H1 (cell line): ENCODE measurements at regions not wholly inside any gene's neighbourhood (a gene's known extent, or its start where the extent isn't known, plus 50 kb on each side); places are given as distances from the start of the nearest gene placed in this dataset.

Experiments
- CTCF ChIA-PET: fragments of 300-600 bp; sonication (Branson Sonifier 250); formaldehyde crosslinking; loops from one replicate; lab custom pipeline; 2021; ENCODE audit not compliant: partially characterized antibody; lab: Charles Lee
- POLR2A ChIA-PET: fragments of 300-600 bp; sonication (Branson Sonifier 250); formaldehyde crosslinking; loops from one replicate; lab custom pipeline; 2021; ENCODE audit warnings: inconsistent platforms; ENCODE audit not compliant: partially characterized antibody; lab: Charles Lee
- DNase-seq, 2 experiments: peaks; one replicate each; pipeline versions ENCODE4 v3.0.0 to v3.0.0-alpha.2; 2010 to 2022; ENCODE audit warnings: low spot score in 2 of 2, low read depth in 1 of 2, mixed read lengths in 1 of 2
- FAIRE-seq: peaks from 2 replicates; lab custom pipeline; 2011; peaks lifted over from hg19 to GRCh38; lab: Jason Lieb, UNC
- H2AFZ ChIP-seq: 2 replicates; pipeline ENCODE4 v1.8.1; 2012; ENCODE audit warnings: low read length, inconsistent platforms
- H2AK5ac ChIP-seq: 2 replicates; pipeline ENCODE4 v1.6.1; 2013; ENCODE audit warnings: low read depth, low read length
- H2BK120ac ChIP-seq: replicated peaks from 2 replicates; pipeline ENCODE3; 2013; ENCODE audit warnings: low read depth, low read length, inconsistent platforms
- H2BK12ac ChIP-seq: 2 replicates; pipeline ENCODE4 v1.6.1; 2013; ENCODE audit warnings: low read depth, low read length
- H2BK15ac ChIP-seq: 2 replicates; pipeline ENCODE4 v1.6.1; 2013; ENCODE audit warnings: low read length
- H2BK20ac ChIP-seq: 2 replicates; pipeline ENCODE4 v1.6.1; 2013; ENCODE audit warnings: low read length
- H2BK5ac ChIP-seq: 2 replicates; pipeline ENCODE4 v1.6.1; 2013; ENCODE audit warnings: low read depth, low read length
- H3K14ac ChIP-seq: 2 replicates; pipeline ENCODE4 v1.6.1; 2013; ENCODE audit warnings: inconsistent platforms; ENCODE audit not compliant: insufficient read length
- H3K18ac ChIP-seq: 2 replicates; pipeline ENCODE4 v1.6.1; 2013; ENCODE audit warnings: low read length; ENCODE audit errors: extremely low read depth
- H3K23ac ChIP-seq: 2 replicates; pipeline ENCODE4 v1.6.1; 2013; ENCODE audit warnings: inconsistent platforms; ENCODE audit not compliant: insufficient read length
- H3K23me2 ChIP-seq: 2 replicates; pipeline ENCODE4 v1.6.1; 2013; ENCODE audit warnings: low read depth, low read length
- H3K27ac ChIP-seq: 2 replicates; pipeline ENCODE4 v1.6.1; 2011; ENCODE audit warnings: low read depth, low read length, inconsistent platforms
- H3K27me3 ChIP-seq, 4 experiments: replicated peaks in 1 of 4; 1 replicate in 1 of 4; 2 replicates in 3 of 4; pipeline versions ENCODE4 v1.6.1 to v1.8.1; 2011 to 2013; ENCODE audit warnings: low read length in 3 of 4, mild to moderate bottlenecking in 3 of 4, inconsistent platforms in 2 of 4, mixed read lengths in 2 of 4, moderate library complexity in 1 of 4; ENCODE audit not compliant: control insufficient read depth in 3 of 4, insufficient read depth in 3 of 4; ENCODE audit errors: extremely low read depth in 1 of 4
- H3K36me3 ChIP-seq, 4 experiments: 2 replicates each; pipeline versions ENCODE4 v1.6.1 to v1.8.1; 2011 to 2013; ENCODE audit warnings: mild to moderate bottlenecking in 4 of 4, low read length in 3 of 4, moderate library complexity in 2 of 4, control low read depth in 1 of 4, inconsistent platforms in 1 of 4; ENCODE audit not compliant: insufficient read depth in 4 of 4, control insufficient read depth in 2 of 4
- H3K4ac ChIP-seq: replicated peaks from 2 replicates; pipeline ENCODE3; 2013; ENCODE audit warnings: low read length, low read depth, mixed read lengths, inconsistent platforms; ENCODE audit not compliant: insufficient read length
- H3K4me1 ChIP-seq, 4 experiments: replicated peaks in 1 of 4; 1 replicate in 1 of 4; 2 replicates in 3 of 4; pipeline versions ENCODE4 v1.6.1 to v1.8.1; 2011 to 2013; ENCODE audit warnings: low read length in 3 of 4, inconsistent platforms in 2 of 4, mixed read lengths in 1 of 4; ENCODE audit not compliant: insufficient read depth in 4 of 4, control insufficient read depth in 3 of 4
- H3K4me2 ChIP-seq, 2 experiments: 2 replicates each; pipeline versions ENCODE4 v1.6.1 to v1.8.1; 2011 to 2013; ENCODE audit warnings: low read depth in 2 of 2, low read length in 2 of 2, control low read depth in 1 of 2, inconsistent platforms in 1 of 2, mild to moderate bottlenecking in 1 of 2; ENCODE audit not compliant: insufficient read depth in 1 of 2
- H3K4me3 ChIP-seq, 4 experiments: fragments of 200-600, 300-600 bp in 1 of 4; sonication (generic), shearing (Covaris generic), sonication (Bioruptor Twin) in 1 of 4; 2 replicates each; pipeline versions ENCODE4 v1.5.1 to v1.8.1; 2011 to 2016; ENCODE audit warnings: low read length in 4 of 4, low read depth in 3 of 4, control low read depth in 2 of 4, inconsistent platforms in 2 of 4, mild to moderate bottlenecking in 2 of 4, mixed read lengths in 1 of 4, moderate library complexity in 1 of 4; ENCODE audit not compliant: insufficient read depth in 2 of 4; ENCODE audit errors: extremely low read depth in 1 of 4
- H3K56ac ChIP-seq: replicated peaks from 2 replicates; pipeline ENCODE3; 2013; ENCODE audit warnings: low read depth, mild to moderate bottlenecking, mixed read lengths, low read length, inconsistent platforms; ENCODE audit not compliant: insufficient read length
- H3K79me1 ChIP-seq: 2 replicates; pipeline ENCODE4 v1.6.1; 2013; ENCODE audit warnings: low read depth, low read length, control low read depth
- H3K79me2 ChIP-seq, 2 experiments: 2 replicates each; pipeline versions ENCODE4 v1.6.1 to v1.8.1; 2012 to 2013; ENCODE audit warnings: low read length in 2 of 2, mild to moderate bottlenecking in 2 of 2, inconsistent platforms in 1 of 2; ENCODE audit not compliant: insufficient read depth in 2 of 2, control insufficient read depth in 1 of 2
- H3K9ac ChIP-seq, 4 experiments: replicated peaks in 1 of 4; 1 replicate in 1 of 4; 2 replicates in 3 of 4; pipeline versions ENCODE4 v1.6.1 to v1.8.1; 2011 to 2013; ENCODE audit warnings: low read depth in 3 of 4, low read length in 3 of 4, control low read depth in 2 of 4, mild to moderate bottlenecking in 2 of 4, moderate library complexity in 2 of 4, inconsistent platforms in 1 of 4; ENCODE audit errors: extremely low read depth in 1 of 4
- H3K9me3 ChIP-seq, 2 experiments: 2 replicates each; pipeline versions ENCODE4 v1.6.1 to v1.8.1; 2012 to 2013; ENCODE audit warnings: mild to moderate bottlenecking in 2 of 2, moderate library complexity in 2 of 2, control low read depth in 1 of 2, inconsistent platforms in 1 of 2, low read depth in 1 of 2, low read length in 1 of 2, mixed read lengths in 1 of 2; ENCODE audit not compliant: insufficient read depth in 2 of 2
- H4K20me1 ChIP-seq, 2 experiments: replicated peaks in 1 of 2; 2 replicates each; pipeline versions ENCODE3 to v1.8.1; 2011 to 2013; ENCODE audit warnings: inconsistent platforms in 2 of 2, low read length in 2 of 2, mild to moderate bottlenecking in 1 of 2; ENCODE audit not compliant: insufficient read depth in 2 of 2, control insufficient read depth in 1 of 2
- H4K5ac ChIP-seq: 2 replicates; pipeline ENCODE4 v1.6.1; 2013; ENCODE audit warnings: low read length, low read depth, mixed read lengths, inconsistent platforms; ENCODE audit not compliant: insufficient read length
- H4K8ac ChIP-seq: 2 replicates; pipeline ENCODE4 v1.8.0; 2013; ENCODE audit warnings: mild to moderate bottlenecking, moderate library complexity, low read length, inconsistent platforms; ENCODE audit not compliant: insufficient read depth; ENCODE audit errors: extremely low read depth
- H4K91ac ChIP-seq: replicated peaks from 2 replicates; pipeline ENCODE3; 2013; ENCODE audit warnings: low read length, mixed read lengths, inconsistent platforms; ENCODE audit not compliant: insufficient read length
- BRCA1 ChIP-seq: IDR thresholded peaks from 2 replicates; pipeline ENCODE4 v1.6.1; 2012; ENCODE audit warnings: low read depth, low read length, improper control_type of control experiment
- FOSL1 ChIP-seq: IDR thresholded peaks from 2 replicates; pipeline ENCODE4 v1.6.1; 2011; ENCODE audit warnings: mild to moderate bottlenecking, low read depth, low read length, moderate library complexity; ENCODE audit not compliant: insufficient read depth
- HDAC2 ChIP-seq, 2 experiments: fragments of 300-600 bp in 1 of 2; sonication (generic) in 1 of 2; IDR thresholded peaks; 2 replicates each; pipeline ENCODE4 v1.6.1; 2011 to 2012; ENCODE audit warnings: low read depth in 2 of 2, low read length in 2 of 2, mild to moderate bottlenecking in 2 of 2, moderate library complexity in 2 of 2, borderline replicate concordance in 1 of 2, inconsistent platforms in 1 of 2
- HDAC6 ChIP-seq: IDR thresholded peaks from one replicate; pipeline ENCODE4 v1.7.1; 2012; ENCODE audit warnings: low read depth, mild to moderate bottlenecking, inconsistent platforms, low read length, moderate library complexity
- JUND ChIP-seq: IDR thresholded peaks from 2 replicates; pipeline ENCODE4 v1.6.1; 2011; ENCODE audit warnings: mild to moderate bottlenecking, improper control_type of control experiment, low read length
- KDM1A ChIP-seq: fragments of 200-600, 300-600 bp; sonication (generic); IDR thresholded peaks from 2 replicates; pipeline ENCODE4 v1.7.1; 2016; ENCODE audit warnings: mild to moderate bottlenecking, low read length, borderline replicate concordance
- KDM5A ChIP-seq: fragments of 200-600 bp; IDR thresholded peaks from 2 replicates; pipeline ENCODE4 v1.7.1; 2012; ENCODE audit warnings: mild to moderate bottlenecking, low read length, inconsistent platforms, mixed read lengths
- NANOG ChIP-seq: IDR thresholded peaks from 2 replicates; pipeline ENCODE4 v1.6.1; 2011; ENCODE audit warnings: low read length, low read depth, mild to moderate bottlenecking, inconsistent platforms; ENCODE audit not compliant: insufficient read depth, poor library complexity, severe bottlenecking
- RAD21 ChIP-seq, 2 experiments: IDR thresholded peaks in 1 of 2; conservative IDR thresholded peaks in 1 of 2; 2 replicates each; pipeline ENCODE4 v1.6.1; 2011; ENCODE audit warnings: low read depth in 2 of 2, low read length in 2 of 2, improper control_type of control experiment in 1 of 2, inconsistent platforms in 1 of 2, mild to moderate bottlenecking in 1 of 2, moderate library complexity in 1 of 2
- TCF12 ChIP-seq: IDR thresholded peaks from 2 replicates; pipeline ENCODE4 v1.6.1; 2011; ENCODE audit warnings: low read depth, mild to moderate bottlenecking, low read length
- WGBS, 2 experiments: shearing (Covaris generic) in 1 of 2; methylation state at CpG; one replicate each; pipeline versions ENCODE4 v1.1.6 to v1.1.7; 2013 to 2015; ENCODE audit warnings: low lambda C conversion rate in 2 of 2, mixed read lengths in 2 of 2, inconsistent platforms in 1 of 2, low coverage in 1 of 2, missing lambda C conversion rate in 1 of 2; ENCODE audit not compliant: insufficient replicate concordance in 2 of 2, insufficient coverage in 1 of 2, insufficient read length in 1 of 2; ENCODE audit errors: extremely low coverage in 1 of 2, missing lambda C conversion rate in 1 of 2; 5-methylcytosine and 5-hydroxymethylcytosine counted together
- TF ChIP-seq, protein P1 (sequence below): IDR thresholded peaks from 2 replicates; pipeline ENCODE4 v1.6.1; 2011; ENCODE audit warnings: low read depth, mild to moderate bottlenecking, low read length; ENCODE audit not compliant: insufficient read depth
- TF ChIP-seq, protein P2 (sequence below): IDR thresholded peaks from 2 replicates; pipeline ENCODE4 v1.6.1; 2011; ENCODE audit warnings: low read length, improper control_type of control experiment

DNA sequence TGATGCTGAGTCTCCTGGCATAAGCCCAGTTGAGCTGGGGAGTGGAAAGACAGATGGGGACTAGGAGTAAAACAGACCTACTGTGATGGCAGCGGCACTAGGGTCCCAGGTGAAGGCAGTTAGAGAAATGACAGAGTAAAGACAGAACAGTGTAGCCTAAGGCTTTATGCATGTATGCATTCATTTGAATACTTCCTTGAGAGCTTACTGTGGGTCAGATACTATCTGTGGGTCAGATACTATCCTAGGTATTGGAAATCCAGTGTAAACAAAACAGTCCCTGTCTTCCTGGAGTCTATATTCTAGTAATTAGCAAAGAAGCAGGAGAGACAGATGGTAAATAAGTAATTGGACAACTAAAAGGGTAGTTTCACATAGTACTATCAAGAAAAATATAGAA is 73.7 kb upstream of the LRCH1 start:
- FAIRE-seq (no peak), DNase-seq (no peak)
- no peak overlapping the region for H2BK5ac ChIP-seq
- no peak overlapping the region for H4K91ac ChIP-seq
- H3K23me2 ChIP-seq, result no peaks in the 10 kb centered on the region
- no peak overlapping the region for H2BK12ac ChIP-seq
- no peaks in the 10 kb centered on the region for H3K36me3 ChIP-seq
- no peak overlapping the region for H3K18ac ChIP-seq
- no peak overlapping the region for H3K27ac ChIP-seq
- no peak overlapping the region for H2AFZ ChIP-seq
- WGBS, 2 experiments, result 100% methylated on average over 1 of the region's 1 CpG; no CpG with 5 or more reads in 1 of the 2 experiments
- H4K5ac ChIP-seq, result no peak overlapping the region
- H3K14ac ChIP-seq, result no peak overlapping the region
- no peak overlapping the region for H2BK15ac ChIP-seq
- no peak overlapping the region for H3K4ac ChIP-seq
- H3K79me2 ChIP-seq, result no peaks in the 10 kb centered on the region
- no peaks in the 10 kb centered on the region for H3K9me3 ChIP-seq
- no peak overlapping the region for H3K4me2 ChIP-seq
- no peak overlapping the region for H2AK5ac ChIP-seq
- no peak overlapping the region for H2BK20ac ChIP-seq
- H3K27me3 ChIP-seq, result no peaks in the 10 kb centered on the region
- no peaks in the 10 kb centered on the region for H3K79me1 ChIP-seq
- no peaks in the 10 kb centered on the region for H3K4me1 ChIP-seq
- no peak overlapping the region for H3K9ac ChIP-seq
- POLR2A ChIA-PET, result no interaction called here
- no peaks in the 10 kb centered on the region for H4K20me1 ChIP-seq
- H3K56ac ChIP-seq, result no peak overlapping the region
- H3K4me3 ChIP-seq, result no peak overlapping the region
- H2BK120ac ChIP-seq, result no peak overlapping the region
- no peak overlapping the region for H4K8ac ChIP-seq
- CTCF ChIA-PET, result interaction anchor here (0.6 to 1.1 kb wide), 2 partner anchors 11 to 233 kb away, joined by 3 to 4 read pairs; no protein-coding TSS in a partner anchor
- H3K23ac ChIP-seq, result no peak overlapping the region
- TF ChIP-seq NANOG (no peak), FOSL1 (no peak), JUND (no peak), RAD21 (IDR thresholded peaks at IDR 0.05 in 1 of 2, conservative IDR thresholded peaks at IDR 0.05 in 1 of 2; ENCODE audit: low read depth in 2 of 2, low read length in 2 of 2) (no peak), HDAC2 (IDR thresholded peaks at IDR 0.05; ENCODE audit: borderline replicate concordance in 1 of 2, low read depth in 2 of 2, low read length in 2 of 2) (no peak), HDAC6 (no peak), KDM1A (no peak), KDM5A (no peak), BRCA1 (no peak), TCF12 (no peak)
- TF ChIP-seq, protein P1, sequence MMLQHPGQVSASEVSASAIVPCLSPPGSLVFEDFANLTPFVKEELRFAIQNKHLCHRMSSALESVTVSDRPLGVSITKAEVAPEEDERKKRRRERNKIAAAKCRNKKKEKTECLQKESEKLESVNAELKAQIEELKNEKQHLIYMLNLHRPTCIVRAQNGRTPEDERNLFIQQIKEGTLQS, result no peak
- TF ChIP-seq, protein P2, sequence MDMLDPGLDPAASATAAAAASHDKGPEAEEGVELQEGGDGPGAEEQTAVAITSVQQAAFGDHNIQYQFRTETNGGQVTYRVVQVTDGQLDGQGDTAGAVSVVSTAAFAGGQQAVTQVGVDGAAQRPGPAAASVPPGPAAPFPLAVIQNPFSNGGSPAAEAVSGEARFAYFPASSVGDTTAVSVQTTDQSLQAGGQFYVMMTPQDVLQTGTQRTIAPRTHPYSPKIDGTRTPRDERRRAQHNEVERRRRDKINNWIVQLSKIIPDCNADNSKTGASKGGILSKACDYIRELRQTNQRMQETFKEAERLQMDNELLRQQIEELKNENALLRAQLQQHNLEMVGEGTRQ, result no peak
